ENCODE measurements at regions not wholly inside any gene's neighbourhood (a gene's known extent, or its start where the extent isn't known, plus 50 kb on each side); places are given as distances from the start of the nearest gene placed in this dataset.

- DNase-seq = no peak
- Histone ChIP-seq H3K27ac (no peak overlapping the region), H3K36me3 (no peaks in the 10 kb centered on the region), H3K27me3 (no peaks in the 10 kb centered on the region), H3K4me1 (no peaks in the 10 kb centered on the region), H3K9me3 (no peaks in the 10 kb centered on the region), H3K4me3 (replicated peaks in 1 of 3) (no peak overlapping the region)
- no peak for TF ChIP-seq POLR2A (IDR thresholded peaks at IDR 0.05)
- no peak for TF ChIP-seq CTCF (IDR thresholded peaks at IDR 0.05)
- WGBS, 2 donors = 93 to 95% methylated on average over 8 of the region's 8 CpGs
- intact Hi-C loops (cut with DNase I) = no loop called here
Measured at GRCh38 chr14:98924046-98924445, 348.0 kb downstream of the BCL11B start.

- Histone ChIP-seq H3K27me3 (no peaks in the 10 kb centered on the region), H3K4me1 (no peaks in the 10 kb centered on the region), H3K36me3 (no peaks in the 10 kb centered on the region), H3K27ac (no peak overlapping the region), H3K4me3 (replicated peaks in 1 of 3) (no peak overlapping the region), H3K9me3 (no peaks in the 10 kb centered on the region)
- WGBS, 2 donors = 95 to 96% methylated on average over 3 to 6 of the region's 7 CpGs
- no peak for DNase-seq
- intact Hi-C loops (cut with DNase I) = no loop called here
- TF ChIP-seq POLR2A (IDR thresholded peaks at IDR 0.05) = no peak
Measured at GRCh38 chr14:98925354-98926040, 346.5 kb downstream of the BCL11B start.

GRCh38 chr14:98926146-98926545 is 345.9 kb downstream of the BCL11B start:
- Histone ChIP-seq H3K27me3 (no peaks in the 10 kb centered on the region), H3K4me3 (replicated peaks in 1 of 3) (no peak overlapping the region), H3K4me1 (no peaks in the 10 kb centered on the region), H3K36me3 (no peaks in the 10 kb centered on the region), H3K27ac (no peak overlapping the region), H3K9me3 (no peaks in the 10 kb centered on the region)
- TF ChIP-seq POLR2A (IDR thresholded peaks at IDR 0.05) (no peak), CTCF (IDR thresholded peaks at IDR 0.05) (no peak)
- intact Hi-C loops (cut with DNase I) = no loop called here
- WGBS, 2 donors = 90 to 94% methylated on average over 5 to 10 of the region's 11 CpGs
- no peak for DNase-seq

GRCh38 chr14:98926801-98927200 is 345.2 kb downstream of the BCL11B start:
- no peaks in the 10 kb centered on the region for H3K9me3 ChIP-seq
- no peak overlapping the region for H3K27ac ChIP-seq
- no peak for DNase-seq
- intact Hi-C loops (cut with DNase I) = no loop called here
- H3K36me3 ChIP-seq = no peaks in the 10 kb centered on the region
- H3K4me3 ChIP-seq (replicated peaks in 1 of 3) = no peak overlapping the region
- 72% methylated on average over 4 of the region's 4 CpGs for WGBS, 2 donors
- H3K27me3 ChIP-seq = no peaks in the 10 kb centered on the region
- no peaks in the 10 kb centered on the region for H3K4me1 ChIP-seq
- no peak for TF ChIP-seq CTCF (IDR thresholded peaks at IDR 0.05)
- no peak for TF ChIP-seq POLR2A (IDR thresholded peaks at IDR 0.05)

GRCh38 chr14:98927986-98928385 is 344.0 kb downstream of the BCL11B start:
- TF ChIP-seq POLR2A (IDR thresholded peaks at IDR 0.05) (no peak), CTCF (IDR thresholded peaks at IDR 0.05) (no peak)
- H3K27me3 ChIP-seq = no peaks in the 10 kb centered on the region
- H3K36me3 ChIP-seq = no peaks in the 10 kb centered on the region
- no peak for DNase-seq
- WGBS, 2 donors = 83 to 94% methylated on average over 9 of the region's 9 CpGs
- H3K4me1 ChIP-seq = no peaks in the 10 kb centered on the region
- no peak overlapping the region for H3K4me3 ChIP-seq (replicated peaks in 1 of 3)
- no peaks in the 10 kb centered on the region for H3K9me3 ChIP-seq
- intact Hi-C loops (cut with DNase I) = no loop called here
- no peak overlapping the region for H3K27ac ChIP-seq
